ENCODE measurements at regions not wholly inside any gene's neighbourhood (a gene's known extent, or its start where the extent isn't known, plus 50 kb on each side); places are given as distances from the start of the nearest gene placed in this dataset.

DNA sequence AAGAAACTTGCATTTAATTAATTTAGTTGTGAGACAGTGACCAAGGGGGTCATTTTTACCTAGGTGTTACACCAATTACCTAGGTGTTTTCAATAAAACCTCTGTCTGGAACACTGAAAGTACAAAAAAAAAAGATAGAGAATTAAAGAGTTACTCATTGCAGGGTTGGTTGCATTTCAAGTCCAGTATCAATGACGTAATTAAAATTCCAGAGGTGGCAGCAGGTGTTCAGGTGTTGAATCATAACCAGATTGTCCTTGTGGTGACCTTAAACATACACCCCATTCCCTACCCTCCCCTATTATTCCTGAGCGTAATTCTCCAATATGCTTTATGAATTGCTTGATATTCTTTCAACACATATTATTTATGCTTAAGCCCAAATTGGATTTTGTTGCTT, 352.0 kb upstream of the SLC8A1 start:
- DNase-seq (ENCODE audit: low read depth in 2 of 2): no peak

GRCh38 chr2:40809156-40809555, 357.3 kb upstream of the SLC8A1 start:
- no peak for DNase-seq (ENCODE audit: low read depth in 2 of 2)

DNA sequence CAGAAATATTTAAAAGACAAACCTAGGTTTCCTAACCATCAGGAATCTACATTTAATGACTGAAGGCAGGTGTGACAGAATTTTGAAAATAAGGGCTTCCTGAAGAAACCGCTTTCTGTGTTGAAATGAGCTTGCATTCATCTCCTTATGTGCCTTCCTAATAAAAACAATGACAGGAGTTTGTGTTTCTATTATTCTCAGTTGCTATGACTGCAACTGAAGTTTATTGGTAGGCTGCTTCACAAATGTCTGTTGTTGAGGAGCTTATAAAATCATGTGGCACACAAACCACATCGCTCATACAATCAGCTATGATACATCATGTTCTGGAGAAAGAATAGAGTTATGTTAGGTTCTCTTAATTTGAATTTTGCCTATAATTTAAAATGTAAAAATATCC, 362.7 kb upstream of the SLC8A1 start:
- no peak for DNase-seq (ENCODE audit: low read depth in 2 of 2)

- no peak for DNase-seq (ENCODE audit: low read depth in 2 of 2)
These were observed 368.4 kb upstream of the SLC8A1 start for GRCh38 chr2:40820319-40820718.

DNA sequence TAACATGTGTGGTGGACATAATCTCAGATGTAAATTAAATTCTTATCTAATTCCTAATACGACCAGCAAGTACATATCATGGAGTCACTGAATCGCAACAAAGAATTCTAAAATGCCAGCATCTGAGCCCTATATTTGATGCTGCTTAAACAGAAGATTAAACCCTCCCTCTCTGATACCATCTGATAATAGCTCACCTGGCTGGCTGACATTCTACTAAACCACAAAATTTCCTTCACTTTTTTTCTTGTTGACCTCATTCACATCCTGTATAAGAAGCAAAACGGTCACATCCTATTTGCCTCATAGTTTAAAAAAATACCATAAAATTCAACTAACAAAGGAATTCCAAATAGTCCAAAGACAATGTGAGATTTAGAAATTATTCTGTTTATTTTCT, 371.6 kb upstream of the SLC8A1 start:
- no peak for DNase-seq (ENCODE audit: low read depth in 2 of 2)

DNA sequence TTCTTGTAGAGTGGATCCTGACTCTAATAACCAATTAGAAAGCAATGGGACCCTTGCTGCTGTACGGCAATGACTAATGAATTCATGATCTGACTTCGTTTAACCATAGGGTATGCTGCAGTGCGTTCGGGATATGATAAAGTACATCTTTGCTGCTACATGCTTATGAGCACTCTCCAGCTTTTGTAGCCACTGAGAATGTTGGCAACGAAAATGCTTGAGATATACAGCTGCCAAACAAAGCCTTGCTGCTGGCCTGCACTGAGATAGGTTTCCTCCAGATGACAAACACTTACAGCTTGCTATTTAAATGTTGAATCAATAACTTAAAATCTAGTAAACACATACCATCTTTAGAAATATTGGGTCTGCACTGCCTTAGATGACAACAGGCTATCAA, 372.4 kb upstream of the SLC8A1 start:
- DNase-seq (ENCODE audit: low read depth in 2 of 2): no peak

- no peak for DNase-seq (ENCODE audit: low read depth in 2 of 2)
These were observed 375.5 kb upstream of the SLC8A1 start for GRCh38 chr2:40827392-40827791.

DNA sequence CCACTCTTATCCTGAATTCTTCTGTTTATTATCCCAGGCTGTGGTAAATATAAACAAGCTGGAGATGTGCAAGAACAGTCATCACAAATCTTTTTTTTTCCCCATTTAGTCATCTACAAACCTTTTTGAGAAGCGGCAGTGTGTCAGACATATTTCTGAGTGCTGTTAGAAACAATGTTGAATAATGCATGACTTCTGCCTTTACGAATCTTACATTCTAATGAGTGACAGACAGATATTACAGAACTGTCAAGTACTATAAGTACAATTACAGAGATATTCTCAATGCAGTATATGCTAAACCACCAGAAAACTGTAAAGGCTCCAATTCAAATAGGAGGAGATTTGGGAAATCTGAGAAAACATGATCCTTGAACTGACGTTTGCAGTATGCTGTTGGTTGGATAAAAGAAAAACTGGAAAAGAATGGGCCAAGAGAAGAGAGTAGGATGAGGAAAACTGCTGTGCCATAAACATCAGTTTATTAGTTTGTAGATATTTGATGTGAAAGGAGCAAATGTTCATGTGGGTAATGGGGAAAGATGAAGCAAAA, 379.5 kb upstream of the SLC8A1 start:
- no peak for DNase-seq (ENCODE audit: low read depth in 2 of 2)

- DNase-seq (ENCODE audit: low read depth in 2 of 2): no peak
These were observed 390.0 kb upstream of the SLC8A1 start for GRCh38 chr2:40841856-40842255.

GRCh38 chr2:40844353-40845277, 392.7 kb upstream of the SLC8A1 start:
- DNase-seq (ENCODE audit: low read depth in 2 of 2): no peak

- no peak for DNase-seq (ENCODE audit: low read depth in 2 of 2)
These were observed 399.8 kb upstream of the SLC8A1 start for GRCh38 chr2:40851661-40852060.

- no peak for DNase-seq (ENCODE audit: low read depth in 2 of 2)
These were observed 407.7 kb upstream of the SLC8A1 start for GRCh38 chr2:40859617-40860016.

GRCh38 chr2:40867829-40868228, 415.9 kb upstream of the SLC8A1 start:
- DNase-seq (ENCODE audit: low read depth in 2 of 2): no peak

DNA sequence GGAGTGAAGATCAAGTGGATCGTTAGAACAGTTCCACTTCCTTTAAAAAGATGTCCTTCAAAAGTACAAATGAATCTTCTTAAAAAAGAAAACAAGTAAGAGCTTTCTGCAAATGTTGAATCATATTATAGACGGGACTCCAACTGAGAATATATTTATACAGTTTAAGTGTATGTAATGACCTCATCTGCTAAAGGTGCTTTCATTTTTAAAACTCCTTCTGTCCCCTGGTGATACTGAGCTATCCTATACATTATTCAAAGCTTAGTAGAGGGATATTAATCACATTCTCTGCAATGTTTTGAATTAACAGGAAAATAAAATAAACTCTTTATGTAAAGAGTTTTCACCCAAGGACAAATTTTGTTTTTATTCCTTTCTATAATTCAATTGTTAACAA, 420.7 kb upstream of the SLC8A1 start:
- no peak for DNase-seq (ENCODE audit: low read depth in 2 of 2)

GRCh38 chr2:40874380-40874779, 422.5 kb upstream of the SLC8A1 start:
- DNase-seq (ENCODE audit: low read depth in 2 of 2): no peak

GRCh38 chr2:40877734-40878288, 425.9 kb upstream of the SLC8A1 start:
- DNase-seq (ENCODE audit: low read depth in 2 of 2): no peak

DNA sequence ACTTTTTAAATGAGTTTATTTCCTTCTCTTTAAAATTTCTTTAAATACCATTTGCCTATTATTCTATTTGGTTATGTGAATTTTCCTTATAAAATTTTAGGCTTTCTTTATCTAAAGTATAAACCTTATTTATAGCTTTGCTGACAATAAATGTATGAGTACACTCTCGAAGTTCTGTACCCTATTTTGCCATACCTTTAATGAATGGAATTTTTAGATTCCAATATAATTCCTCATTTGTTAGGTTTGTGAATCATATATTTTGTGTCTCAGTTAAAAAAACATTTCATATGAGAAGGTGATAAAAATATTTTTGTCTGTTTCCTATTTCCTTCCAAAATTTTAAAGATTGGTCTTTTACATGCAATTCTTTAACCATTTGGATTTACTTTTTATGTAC, 427.4 kb upstream of the SLC8A1 start:
- DNase-seq (ENCODE audit: low read depth in 2 of 2): no peak

GRCh38 chr2:40886100-40886499, 434.2 kb upstream of the SLC8A1 start:
- DNase-seq (ENCODE audit: low read depth in 2 of 2): no peak

DNA sequence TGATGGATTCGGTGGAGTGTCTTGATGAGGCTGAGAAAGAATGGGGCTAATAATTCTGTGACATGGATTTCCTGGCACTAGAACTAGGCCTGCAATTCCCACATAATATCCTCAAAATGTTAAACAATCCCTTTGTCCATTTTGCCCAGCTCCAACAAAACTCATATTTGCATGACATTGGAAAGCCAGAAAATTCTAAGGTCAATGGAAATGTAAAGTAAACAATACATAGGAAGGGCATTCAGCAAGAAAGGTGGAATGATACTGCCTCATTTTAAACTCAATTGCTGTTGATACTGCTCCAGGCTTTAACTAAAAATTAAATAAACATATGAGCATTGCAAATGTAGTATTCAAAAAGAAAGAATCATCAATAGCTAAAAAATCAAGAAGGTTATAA, 434.8 kb upstream of the SLC8A1 start:
- DNase-seq (ENCODE audit: low read depth in 2 of 2): no peak

GRCh38 chr2:40896358-40896757, 444.5 kb upstream of the SLC8A1 start:
- no peak for DNase-seq (ENCODE audit: low read depth in 2 of 2)

- no peak for DNase-seq (ENCODE audit: low read depth in 2 of 2)
These were observed 462.8 kb upstream of the SLC8A1 start for GRCh38 chr2:40914666-40915065.

DNA sequence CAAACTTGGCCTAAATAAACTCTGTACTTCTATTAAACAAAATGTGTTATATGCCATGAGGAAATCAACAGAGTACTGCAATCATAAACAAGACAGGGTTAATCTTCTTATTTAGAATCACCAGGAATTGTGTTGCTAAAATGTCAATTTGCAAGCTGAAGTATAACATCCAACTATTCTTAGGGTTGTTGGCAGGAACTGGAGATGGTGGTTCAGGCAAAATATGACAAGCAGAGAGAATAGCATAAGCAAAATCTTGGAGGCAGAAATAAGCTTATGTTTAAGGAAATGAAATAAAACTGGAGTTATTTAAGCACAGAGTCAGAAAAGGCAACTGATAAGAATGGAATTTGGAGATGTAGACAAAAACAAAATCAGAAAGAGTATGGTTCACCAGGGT, 463.8 kb upstream of the SLC8A1 start:
- DNase-seq (ENCODE audit: low read depth in 2 of 2): no peak

DNA sequence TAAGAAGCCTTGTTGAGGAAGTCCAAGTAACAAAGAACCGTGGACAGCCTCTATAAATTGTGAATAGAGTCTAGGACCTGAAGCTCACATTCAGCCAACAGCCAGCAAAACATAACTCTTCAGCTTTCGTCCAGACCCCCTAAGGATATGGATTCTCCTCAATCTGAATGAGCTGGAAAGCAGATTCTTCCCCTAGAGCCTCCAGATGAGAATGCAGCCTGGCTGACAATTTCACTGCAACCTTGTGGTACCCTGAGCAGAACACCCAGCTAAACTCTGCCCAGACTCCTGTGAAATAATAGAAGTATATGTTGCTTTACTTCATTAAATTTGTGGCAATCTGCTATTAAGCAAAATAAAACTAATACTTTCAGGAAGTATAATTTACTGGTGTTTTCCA, 483.5 kb upstream of the SLC8A1 start:
- no peak for DNase-seq (ENCODE audit: low read depth in 2 of 2)
